ENCODE measurements at regions not wholly inside any gene's neighbourhood (a gene's known extent, or its start where the extent isn't known, plus 50 kb on each side); places are given as distances from the start of the nearest gene placed in this dataset.

DNA sequence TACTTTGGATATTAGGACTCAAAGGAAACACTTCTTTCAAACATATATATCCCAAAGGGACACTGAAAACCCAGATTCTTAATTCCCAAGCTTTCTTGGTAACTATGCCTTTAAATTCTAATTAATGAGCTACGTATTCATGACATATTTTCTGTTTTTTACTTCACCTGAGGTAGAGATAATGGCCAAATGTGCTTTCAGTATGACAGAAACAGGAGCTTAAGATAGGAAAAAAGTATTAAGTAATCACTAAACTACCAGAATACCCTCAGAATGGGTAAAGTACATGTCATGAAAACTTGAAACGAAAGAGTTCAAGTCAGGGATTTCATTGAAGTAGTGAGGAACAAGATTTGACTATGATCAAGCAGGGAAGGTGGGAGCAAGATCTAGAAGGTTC lies 478.5 kb downstream of the AGTPBP1 start:
- no peaks in the 10 kb centered on the region for H4K20me1 ChIP-seq (ENCODE audit: low read length)
- no peaks in the 10 kb centered on the region for H3K36me3 ChIP-seq (ENCODE audit: low read depth, low read length)
- POLR2A ChIA-PET (ENCODE audit: unreplicated experiment): no interaction called here
- BruUV-seq (replicated peaks): no TSS peak
- no peaks in the 10 kb centered on the region for H3K4me1 ChIP-seq (ENCODE audit: insufficient read depth, low read length)
- CTCF ChIA-PET: no interaction called here
- no peaks in the 10 kb centered on the region for H3F3A ChIP-seq (ENCODE audit: low read length, unreplicated experiment)
- no peaks in the 10 kb centered on the region for H3K9me2 ChIP-seq (replicated peaks; ENCODE audit: low read length)
- TF ChIP-seq EZH2 (IDR thresholded peaks at IDR 0.05; ENCODE audit: low read length, unreplicated experiment) (no peak), EZH2phosphoT487 (IDR thresholded peaks at IDR 0.05; ENCODE audit: borderline replicate concordance, low read length) (no peak)
- TF ChIP-seq, protein P1, sequence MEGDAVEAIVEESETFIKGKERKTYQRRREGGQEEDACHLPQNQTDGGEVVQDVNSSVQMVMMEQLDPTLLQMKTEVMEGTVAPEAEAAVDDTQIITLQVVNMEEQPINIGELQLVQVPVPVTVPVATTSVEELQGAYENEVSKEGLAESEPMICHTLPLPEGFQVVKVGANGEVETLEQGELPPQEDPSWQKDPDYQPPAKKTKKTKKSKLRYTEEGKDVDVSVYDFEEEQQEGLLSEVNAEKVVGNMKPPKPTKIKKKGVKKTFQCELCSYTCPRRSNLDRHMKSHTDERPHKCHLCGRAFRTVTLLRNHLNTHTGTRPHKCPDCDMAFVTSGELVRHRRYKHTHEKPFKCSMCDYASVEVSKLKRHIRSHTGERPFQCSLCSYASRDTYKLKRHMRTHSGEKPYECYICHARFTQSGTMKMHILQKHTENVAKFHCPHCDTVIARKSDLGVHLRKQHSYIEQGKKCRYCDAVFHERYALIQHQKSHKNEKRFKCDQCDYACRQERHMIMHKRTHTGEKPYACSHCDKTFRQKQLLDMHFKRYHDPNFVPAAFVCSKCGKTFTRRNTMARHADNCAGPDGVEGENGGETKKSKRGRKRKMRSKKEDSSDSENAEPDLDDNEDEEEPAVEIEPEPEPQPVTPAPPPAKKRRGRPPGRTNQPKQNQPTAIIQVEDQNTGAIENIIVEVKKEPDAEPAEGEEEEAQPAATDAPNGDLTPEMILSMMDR (conservative IDR thresholded peaks at IDR 0.05; ENCODE audit: low read depth, low read length): no peak
- DNase-seq (no peak), ATAC-seq (no peak)
- no peak overlapping the region for H3K4me2 ChIP-seq (ENCODE audit: low read length)
- no peaks in the 10 kb centered on the region for H3K27me3 ChIP-seq (ENCODE audit: low read length)
- H3K9ac ChIP-seq (ENCODE audit: low read length): no peak overlapping the region
- no peaks in the 10 kb centered on the region for H3K9me3 ChIP-seq (ENCODE audit: low read length)
- intact Hi-C loops (cut with micrococcal nuclease): no loop called here
- no peak overlapping the region for H3K4me3 ChIP-seq (ENCODE audit: low read length)
- H2AFZ ChIP-seq (ENCODE audit: low read length): no peak overlapping the region
- H3K27ac ChIP-seq (ENCODE audit: low read length): no peak overlapping the region
- H3K79me2 ChIP-seq (ENCODE audit: low read length): no peaks in the 10 kb centered on the region

DNA sequence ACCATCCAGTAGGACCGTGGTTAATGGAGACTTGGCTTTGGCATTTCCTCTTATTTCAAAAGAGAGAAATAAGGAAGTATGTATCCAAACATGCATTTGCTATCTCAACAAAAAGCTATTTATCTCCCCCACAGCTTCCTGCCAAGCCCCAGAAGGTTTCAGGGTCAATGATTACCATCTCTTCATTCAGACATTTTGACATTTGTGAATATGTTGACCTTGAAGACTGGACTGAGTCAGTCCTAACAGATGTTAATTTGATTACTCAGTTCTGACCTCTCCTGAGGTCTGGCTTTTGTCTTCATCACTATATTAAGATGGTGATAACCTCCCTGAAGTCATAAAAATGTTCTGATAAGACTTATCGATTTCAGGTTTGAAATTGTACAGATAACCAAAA lies 479.4 kb downstream of the AGTPBP1 start:
- H3K27ac ChIP-seq (ENCODE audit: low read length): no peak overlapping the region
- no peaks in the 10 kb centered on the region for H3K27me3 ChIP-seq (ENCODE audit: low read length)
- H3K4me3 ChIP-seq (ENCODE audit: low read length): no peak overlapping the region
- H3K9ac ChIP-seq (ENCODE audit: low read length): no peak overlapping the region
- H3F3A ChIP-seq (ENCODE audit: low read length, unreplicated experiment): no peaks in the 10 kb centered on the region
- TF ChIP-seq EZH2phosphoT487 (IDR thresholded peaks at IDR 0.05; ENCODE audit: borderline replicate concordance, low read length): no peak
- TF ChIP-seq EZH2 (IDR thresholded peaks at IDR 0.05; ENCODE audit: low read length, unreplicated experiment): no peak
- no peaks in the 10 kb centered on the region for H3K36me3 ChIP-seq (ENCODE audit: low read depth, low read length)
- ChIA-PET CTCF (no interaction called here), POLR2A (ENCODE audit: unreplicated experiment) (no interaction called here)
- no peaks in the 10 kb centered on the region for H3K4me1 ChIP-seq (ENCODE audit: insufficient read depth, low read length)
- BruUV-seq (replicated peaks): no TSS peak
- H4K20me1 ChIP-seq (ENCODE audit: low read length): no peaks in the 10 kb centered on the region
- no peak overlapping the region for H2AFZ ChIP-seq (ENCODE audit: low read length)
- ATAC-seq: no peak
- no peak for DNase-seq
- H3K4me2 ChIP-seq (ENCODE audit: low read length): no peak overlapping the region
- intact Hi-C loops (cut with micrococcal nuclease): no loop called here
- no peaks in the 10 kb centered on the region for H3K79me2 ChIP-seq (ENCODE audit: low read length)
- H3K9me2 ChIP-seq (replicated peaks; ENCODE audit: low read length): no peaks in the 10 kb centered on the region
- H3K9me3 ChIP-seq (ENCODE audit: low read length): no peaks in the 10 kb centered on the region

DNA sequence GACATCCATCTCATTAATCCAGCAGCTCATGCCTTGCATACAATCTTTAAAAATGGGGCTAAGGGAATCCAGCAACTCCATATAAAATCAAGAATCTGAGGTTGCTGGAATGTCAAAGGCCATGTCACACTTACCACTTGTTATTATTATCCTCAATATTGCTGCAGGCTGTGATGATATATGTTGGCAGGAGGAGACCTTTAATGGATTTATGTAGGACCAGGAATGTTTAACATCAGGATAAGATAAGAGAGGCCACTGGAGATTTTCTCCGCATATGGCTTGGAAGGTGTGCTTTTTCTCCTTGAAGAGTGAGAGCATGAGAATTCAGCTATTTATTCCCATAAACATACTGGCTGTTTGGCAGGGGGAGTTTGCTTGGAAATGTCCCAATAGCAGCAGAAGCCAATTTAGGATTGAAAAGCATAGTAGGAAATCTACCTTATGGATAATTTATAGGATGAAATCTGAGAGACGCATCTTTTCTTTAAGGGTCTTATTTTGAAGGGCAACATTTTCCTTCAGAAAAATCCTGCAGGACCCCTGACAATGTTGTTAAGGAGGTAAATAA lies 481.4 kb downstream of the AGTPBP1 start:
- CTCF ChIA-PET: no interaction called here
- TF ChIP-seq, protein P1 (conservative IDR thresholded peaks at IDR 0.05; ENCODE audit: low read depth, low read length): no peak
- TF ChIP-seq EZH2 (IDR thresholded peaks at IDR 0.05; ENCODE audit: low read length, unreplicated experiment): no peak
- TF ChIP-seq EZH2phosphoT487 (IDR thresholded peaks at IDR 0.05; ENCODE audit: borderline replicate concordance, low read length): no peak

More for the DNA sequence above, 481.4 kb downstream of the AGTPBP1 start:
- Histone ChIP-seq H3K79me2 (ENCODE audit: low read length) (no peaks in the 10 kb centered on the region), H4K20me1 (ENCODE audit: low read length) (no peaks in the 10 kb centered on the region), H3K4me1 (ENCODE audit: insufficient read depth, low read length) (no peaks in the 10 kb centered on the region), H3K4me3 (ENCODE audit: low read length) (no peak overlapping the region), H3K36me3 (ENCODE audit: low read depth, low read length) (no peaks in the 10 kb centered on the region), H3K9me2 (replicated peaks; ENCODE audit: low read length) (no peaks in the 10 kb centered on the region), H3K27me3 (ENCODE audit: low read length) (no peaks in the 10 kb centered on the region), H3K9ac (ENCODE audit: low read length) (no peak overlapping the region), H3K9me3 (ENCODE audit: low read length) (no peaks in the 10 kb centered on the region), H3K27ac (ENCODE audit: low read length) (no peak overlapping the region), H3F3A (ENCODE audit: low read length, unreplicated experiment) (no peaks in the 10 kb centered on the region), H3K4me2 (ENCODE audit: low read length) (no peak overlapping the region), H2AFZ (ENCODE audit: low read length) (no peak overlapping the region)
- no peak for ATAC-seq
- POLR2A ChIA-PET (ENCODE audit: unreplicated experiment): no interaction called here
- BruUV-seq (replicated peaks): no TSS peak
- intact Hi-C loops (cut with micrococcal nuclease): no loop called here
- no peak for DNase-seq

Data from PC-3 (cell line).